H9 (cell line): ENCODE measurements at regions not wholly inside any gene's neighbourhood (a gene's known extent, or its start where the extent isn't known, plus 50 kb on each side); places are given as distances from the start of the nearest gene placed in this dataset.

Experiments
- DNase-seq: peaks from one replicate; pipeline ENCODE4 v3.0.0-alpha.2; 2017
- H2AFZ ChIP-seq: one replicate; pipeline ENCODE4 v1.6.1; 2013; ENCODE audit warnings: mild to moderate bottlenecking, low read length, control low read depth, moderate library complexity
- H2AK5ac ChIP-seq: 2 replicates; pipeline ENCODE4 v1.6.1; 2013; ENCODE audit warnings: low read length, control low read depth, mixed read lengths; ENCODE audit not compliant: insufficient read length
- H2BK120ac ChIP-seq: one replicate; pipeline ENCODE4 v1.6.1; 2013; ENCODE audit warnings: low read depth, mild to moderate bottlenecking, low read length, control low read depth, inconsistent platforms; ENCODE audit not compliant: poor library complexity, severe bottlenecking
- H2BK12ac ChIP-seq: 2 replicates; pipeline ENCODE4 v1.6.1; 2013; ENCODE audit warnings: low read length, control low read depth, mixed read lengths, low read depth; ENCODE audit not compliant: insufficient read length
- H2BK15ac ChIP-seq: 2 replicates; pipeline ENCODE4 v1.6.1; 2013; ENCODE audit warnings: low read depth, low read length, control low read depth
- H2BK20ac ChIP-seq: one replicate; pipeline ENCODE4 v1.6.1; 2013; ENCODE audit warnings: low read depth, mild to moderate bottlenecking, low read length, control low read depth, inconsistent platforms; ENCODE audit not compliant: poor library complexity, severe bottlenecking
- H2BK5ac ChIP-seq: 2 replicates; pipeline ENCODE4 v1.6.1; 2013; ENCODE audit warnings: low read length, control low read depth, mixed read lengths; ENCODE audit not compliant: insufficient read length
- H3K14ac ChIP-seq: 2 replicates; pipeline ENCODE4 v1.6.1; 2013; ENCODE audit warnings: low read length, control low read depth; ENCODE audit not compliant: insufficient read depth
- H3K18ac ChIP-seq: 2 replicates; pipeline ENCODE4 v1.6.1; 2013; ENCODE audit warnings: low read depth, mild to moderate bottlenecking, mixed read lengths, low read length, control low read depth; ENCODE audit not compliant: insufficient read length
- H3K23ac ChIP-seq: 2 replicates; pipeline ENCODE4 v1.6.1; 2013; ENCODE audit warnings: low read length, control low read depth, mixed read lengths, low read depth; ENCODE audit not compliant: insufficient read length
- H3K23me2 ChIP-seq: 2 replicates; pipeline ENCODE4 v1.6.1; 2013; ENCODE audit warnings: low read depth, mild to moderate bottlenecking, mixed read lengths, low read length, control low read depth; ENCODE audit not compliant: insufficient read length, poor library complexity, severe bottlenecking
- H3K27ac ChIP-seq: 2 replicates; pipeline ENCODE4 v1.5.1; 2013; ENCODE audit warnings: low read length, control low read depth, mixed read lengths, low read depth; ENCODE audit not compliant: insufficient read length
- H3K27me3 ChIP-seq: 2 replicates; pipeline ENCODE4 v1.6.1; 2013; ENCODE audit warnings: low read length, control low read depth, inconsistent platforms; ENCODE audit not compliant: insufficient read depth
- H3K4ac ChIP-seq: 2 replicates; pipeline ENCODE4 v1.6.1; 2013; ENCODE audit warnings: low read depth, mild to moderate bottlenecking, control low read depth, inconsistent platforms, low read length, moderate library complexity
- H3K4me1 ChIP-seq: 2 replicates; pipeline ENCODE4 v1.6.1; 2013; ENCODE audit warnings: low read length, control low read depth, inconsistent platforms; ENCODE audit not compliant: insufficient read depth
- H3K4me2 ChIP-seq: 2 replicates; pipeline ENCODE4 v1.6.1; 2013; ENCODE audit warnings: low read length, control low read depth, mixed read lengths; ENCODE audit not compliant: insufficient read length, insufficient read depth
- H3K56ac ChIP-seq: 2 replicates; pipeline ENCODE4 v1.6.1; 2013; ENCODE audit warnings: low read depth, mild to moderate bottlenecking, mixed read lengths, low read length, control low read depth; ENCODE audit not compliant: insufficient read length
- H3K79me1 ChIP-seq: 2 replicates; pipeline ENCODE4 v1.6.1; 2013; ENCODE audit warnings: low read depth, mild to moderate bottlenecking, moderate library complexity, low read length, control low read depth, inconsistent platforms; ENCODE audit not compliant: insufficient read depth, poor library complexity, severe bottlenecking
- H3K79me2 ChIP-seq: 2 replicates; pipeline ENCODE4 v1.6.1; 2013; ENCODE audit warnings: low read length, control low read depth, inconsistent platforms; ENCODE audit not compliant: insufficient read depth
- H3K9ac ChIP-seq: 2 replicates; pipeline ENCODE4 v1.6.1; 2013; ENCODE audit warnings: low read length, control low read depth, mixed read lengths; ENCODE audit not compliant: insufficient read length; ENCODE audit errors: extremely low read depth
- H3K9me3 ChIP-seq: one replicate; pipeline ENCODE4 v1.6.1; 2013; ENCODE audit warnings: low read depth, low read length, inconsistent platforms; ENCODE audit not compliant: control insufficient read depth
- H3T11ph ChIP-seq: one replicate; pipeline ENCODE4 v1.6.1; 2013; ENCODE audit warnings: mild to moderate bottlenecking, low read length, control low read depth, inconsistent platforms
- H4K20me1 ChIP-seq: one replicate; pipeline ENCODE4 v1.6.1; 2013; ENCODE audit not compliant: control insufficient read depth, insufficient read length, insufficient read depth
- H4K5ac ChIP-seq: 2 replicates; pipeline ENCODE4 v1.6.1; 2013; ENCODE audit warnings: low read depth, mild to moderate bottlenecking, mixed read lengths, low read length, control low read depth; ENCODE audit not compliant: insufficient read length
- H4K8ac ChIP-seq: replicated peaks from 2 replicates; pipeline ENCODE4 v1.6.1; 2013; ENCODE audit warnings: low read length, control low read depth, mixed read lengths, low read depth; ENCODE audit not compliant: insufficient read length
- H4K91ac ChIP-seq: 2 replicates; pipeline ENCODE4 v1.6.1; 2013; ENCODE audit warnings: low read depth, mild to moderate bottlenecking, moderate library complexity, mixed read lengths, low read length, control low read depth; ENCODE audit not compliant: insufficient read length
- H3K27ac Mint-ChIP-seq, 3 experiments: 2 replicates in 2 of 3; 3 replicates in 1 of 3; pipeline ENCODE4 v1.8.0; 2020 to 2021; ENCODE audit warnings: mixed read lengths in 3 of 3, mild to moderate bottlenecking in 1 of 3, moderate library complexity in 1 of 3
- H3K27me3 Mint-ChIP-seq: 2 replicates; pipeline ENCODE4 v1.8.0; 2021; ENCODE audit warnings: low read depth, mild to moderate bottlenecking, moderate library complexity, mixed read lengths
- H3K36me3 Mint-ChIP-seq, 3 experiments: 2 replicates in 2 of 3; 3 replicates in 1 of 3; pipeline ENCODE4 v1.8.0; 2020 to 2021; ENCODE audit warnings: low read depth in 3 of 3, mixed read lengths in 3 of 3; ENCODE audit not compliant: insufficient read depth in 1 of 3
- H3K4me1 Mint-ChIP-seq, 2 experiments: 2 replicates each; pipeline ENCODE4 v1.8.0; 2020; ENCODE audit warnings: mixed read lengths in 2 of 2
- H3K4me3 Mint-ChIP-seq, 2 experiments: 2 replicates in 1 of 2; 3 replicates in 1 of 2; pipeline ENCODE4 v1.8.0; 2020 to 2021; ENCODE audit warnings: mild to moderate bottlenecking in 2 of 2, mixed read lengths in 2 of 2, moderate library complexity in 1 of 2
- H3K9me3 Mint-ChIP-seq, 2 experiments: 2 replicates in 1 of 2; 3 replicates in 1 of 2; pipeline ENCODE4 v1.8.0; 2020; ENCODE audit warnings: mild to moderate bottlenecking in 2 of 2, mixed read lengths in 2 of 2, moderate library complexity in 1 of 2
- WGBS: extraction: QIAGEN DNeasy Blood & Tissue Kit; methylation state at CpG from one replicate; pipeline ENCODE4 v1.1.7; 2013; ENCODE audit warnings: missing lambda C conversion rate, low lambda C conversion rate, mixed read lengths; ENCODE audit not compliant: insufficient read length; ENCODE audit errors: extremely low coverage; 5-methylcytosine and 5-hydroxymethylcytosine counted together
- TF ChIP-seq, protein P1 (sequence below): fragments of 200-600 bp; sonication (generic); conservative IDR thresholded peaks from 3 replicates; pipeline ENCODE4 v1.8.0; 2021; ENCODE audit warnings: antibody characterized with exemption, mild to moderate bottlenecking

DNA sequence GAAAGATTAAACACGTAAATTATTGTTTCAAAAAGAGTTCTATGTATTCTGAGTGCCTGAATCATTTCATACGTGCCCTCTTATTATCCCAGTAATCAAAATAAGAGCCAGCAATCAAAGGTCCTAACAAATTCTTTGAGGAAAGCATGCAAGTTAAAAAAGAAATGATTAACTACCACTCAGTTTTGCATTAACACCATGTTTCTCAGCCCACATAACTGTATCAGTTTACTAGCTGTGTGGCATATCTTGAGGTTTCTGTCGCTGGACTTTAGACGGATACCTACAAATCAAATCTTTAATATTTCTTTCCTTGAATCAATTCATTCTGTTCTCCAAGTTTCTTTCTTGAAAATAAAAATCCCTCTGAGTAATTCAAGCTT lies 668.9 kb upstream of the CHAC2 start:
- H3K27ac Mint-ChIP-seq = no peak overlapping the region
- no peak overlapping the region for H3K4me3 Mint-ChIP-seq

More for the DNA sequence above, 668.9 kb upstream of the CHAC2 start:
- no peak overlapping the region for H4K8ac ChIP-seq
- no peak overlapping the region for H3K23ac ChIP-seq
- no peak overlapping the region for H4K91ac ChIP-seq
- H3K4me2 ChIP-seq = no peak overlapping the region
- no peak overlapping the region for H3K4ac ChIP-seq
- DNase-seq = no peak
- H3T11ph ChIP-seq = no peak overlapping the region
- Mint-ChIP-seq H3K4me1 (peaks cover 8 to 11% of the 10 kb centered on the region in 2 experiments), H3K27me3 (no peaks in the 10 kb centered on the region), H3K9me3 (no peaks in the 10 kb centered on the region; a peak in 1 of 5 replicates), H3K36me3 (no peaks in the 10 kb centered on the region)
- H2AK5ac ChIP-seq = no peak overlapping the region
- H2BK20ac ChIP-seq = no peak overlapping the region
- no peak overlapping the region for H3K27ac ChIP-seq
- no peak overlapping the region for H3K56ac ChIP-seq
- H3K79me1 ChIP-seq = no peaks in the 10 kb centered on the region
- no peak overlapping the region for H3K14ac ChIP-seq
- no peak overlapping the region for H2BK12ac ChIP-seq
- H3K4me1 ChIP-seq = peaks cover 2% of the 10 kb centered on the region; the same call in 1 of the 2 replicates
- no peak overlapping the region for H2BK120ac ChIP-seq
- H3K9me3 ChIP-seq = no peaks in the 10 kb centered on the region
- TF ChIP-seq, protein P1, sequence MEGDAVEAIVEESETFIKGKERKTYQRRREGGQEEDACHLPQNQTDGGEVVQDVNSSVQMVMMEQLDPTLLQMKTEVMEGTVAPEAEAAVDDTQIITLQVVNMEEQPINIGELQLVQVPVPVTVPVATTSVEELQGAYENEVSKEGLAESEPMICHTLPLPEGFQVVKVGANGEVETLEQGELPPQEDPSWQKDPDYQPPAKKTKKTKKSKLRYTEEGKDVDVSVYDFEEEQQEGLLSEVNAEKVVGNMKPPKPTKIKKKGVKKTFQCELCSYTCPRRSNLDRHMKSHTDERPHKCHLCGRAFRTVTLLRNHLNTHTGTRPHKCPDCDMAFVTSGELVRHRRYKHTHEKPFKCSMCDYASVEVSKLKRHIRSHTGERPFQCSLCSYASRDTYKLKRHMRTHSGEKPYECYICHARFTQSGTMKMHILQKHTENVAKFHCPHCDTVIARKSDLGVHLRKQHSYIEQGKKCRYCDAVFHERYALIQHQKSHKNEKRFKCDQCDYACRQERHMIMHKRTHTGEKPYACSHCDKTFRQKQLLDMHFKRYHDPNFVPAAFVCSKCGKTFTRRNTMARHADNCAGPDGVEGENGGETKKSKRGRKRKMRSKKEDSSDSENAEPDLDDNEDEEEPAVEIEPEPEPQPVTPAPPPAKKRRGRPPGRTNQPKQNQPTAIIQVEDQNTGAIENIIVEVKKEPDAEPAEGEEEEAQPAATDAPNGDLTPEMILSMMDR = no peak
- H3K18ac ChIP-seq = no peak overlapping the region
- no peak overlapping the region for H2AFZ ChIP-seq
- WGBS = no CpG with 5 or more reads among the region's 4 CpGs
- no peak overlapping the region for H3K9ac ChIP-seq
- H4K5ac ChIP-seq = no peak overlapping the region
- no peaks in the 10 kb centered on the region for H3K23me2 ChIP-seq
- no peak overlapping the region for H2BK5ac ChIP-seq
- no peak overlapping the region for H2BK15ac ChIP-seq
- H3K79me2 ChIP-seq = no peaks in the 10 kb centered on the region
- H4K20me1 ChIP-seq = no peaks in the 10 kb centered on the region
- no peaks in the 10 kb centered on the region for H3K27me3 ChIP-seq
